ENCODE measurements at regions not wholly inside any gene's neighbourhood (a gene's known extent, or its start where the extent isn't known, plus 50 kb on each side); places are given as distances from the start of the nearest gene placed in this dataset.

- TF ChIP-seq POLR2A (IDR thresholded peaks at IDR 0.05) (no peak), CTCF (IDR thresholded peaks at IDR 0.05) (no peak)
Observed at GRCh38 chr11:116525961-116526495, 246.8 kb downstream of the BUD13 start.
